Heart right ventricle (tissue), 16 donors: ENCODE measurements at regions not wholly inside any gene's neighbourhood (a gene's known extent, or its start where the extent isn't known, plus 50 kb on each side); places are given as distances from the start of the nearest gene placed in this dataset.

Source experiments
- ATAC-seq, 8 donors: fragments of 200-7000 bp; cut with Tn5 transposase; one replicate each; pipeline ENCODE4 v1.9.1; 2020; ENCODE audit warnings: mild to moderate bottlenecking in 8 of 8, moderate library complexity in 8 of 8, moderate number of reproducible peaks in 1 of 8
- DNase-seq, 2 donors: peaks; one replicate each; pipeline ENCODE4 v3.0.0-alpha.2; 2020
- H3K27ac ChIP-seq, 10 donors: fragments of 200-600 bp; sonication (generic) in 2 of 10; one replicate each; pipeline versions ENCODE4 v1.5.0 to v1.8.0; 2020 to 2022; ENCODE audit warnings: mild to moderate bottlenecking in 3 of 10
- H3K27me3 ChIP-seq, 7 donors: fragments of 200-600 bp; one replicate each; pipeline ENCODE4 v1.8.0; 2021 to 2022; ENCODE audit warnings: mild to moderate bottlenecking in 2 of 7
- H3K36me3 ChIP-seq, 9 donors: fragments of 200-600 bp; sonication (generic) in 1 of 9; one replicate each; pipeline versions ENCODE4 v1.5.0 to v1.8.0; 2020 to 2022; ENCODE audit warnings: mild to moderate bottlenecking in 2 of 9
- H3K4me1 ChIP-seq, 9 donors: fragments of 200-600 bp; sonication (generic) in 1 of 9; one replicate each; pipeline versions ENCODE4 v1.5.0 to v1.8.0; 2020 to 2022; ENCODE audit warnings: mild to moderate bottlenecking in 4 of 9
- H3K4me3 ChIP-seq, 10 donors: fragments of 200-600 bp; sonication (generic) in 2 of 10; one replicate each; pipeline versions ENCODE4 v1.5.0 to v1.8.0; 2020 to 2022; ENCODE audit warnings: mild to moderate bottlenecking in 7 of 10, moderate library complexity in 2 of 10
- H3K9me3 ChIP-seq, 11 donors: fragments of 200-600 bp in 10 of 11; sonication (generic) in 2 of 11; one replicate each; pipeline versions ENCODE4 v1.5.0 to v1.8.0; 2013 to 2022; ENCODE audit warnings: mild to moderate bottlenecking in 2 of 11, control low read depth in 1 of 11, moderate library complexity in 1 of 11
- WGBS, 2 donors: extraction: QIAGEN DNeasy Blood & Tissue Kit; methylation state at CpG; one replicate each; pipeline ENCODE4 v1.1.7; 2013; ENCODE audit warnings: inconsistent platforms in 1 of 2; 5-methylcytosine and 5-hydroxymethylcytosine counted together
- intact Hi-C, 10 donors: fragments of 100-400 bp; cut with DNase I; formaldehyde crosslinking; loops; one replicate each; pipeline versions ENCODE4 v1.11.1 to v1.14.2; 2022
- TF ChIP-seq, protein P1 (sequence below), 9 donors: fragments of 200-600 bp; sonication (generic) in 2 of 9; IDR thresholded peaks; one replicate each; pipeline versions ENCODE4 v1.5.0 to v1.8.0; 2021 to 2022; ENCODE audit warnings: antibody characterized with exemption in 9 of 9, mild to moderate bottlenecking in 5 of 9, moderate library complexity in 1 of 9
- donor health status: Arrhythmogenic right ventricular cardiomyopathy.
- donor health status: ischemic (EF 13 %, LVEDD 7.1; RV severe dilation, severe dysfunction).
- donor health status: healthy with polysubstance abuse.
- donor health status: DM: no; HTN: yes; CAD: no.
- donor health status: DM: no; HTN: no; CAD: no.
- donor health status: ischemic (EF 25% LVEDD 6.9; RV normal size, moderate dysfunction).
- donor health status: ischemic (EF 25% LVEDD 5.7; RV mildly dilated, moderate dysfunction).
- donor health status: healthy.
- donor health status: DM: yes; HTN: yes; CAD: no.
- donor health status: Ischemic cardiomyopathy.
- donor health status: ischemic (EF 35%, LVEDD 5.7; RV mildly dilated, moderate dysfunction).
- donor health status: nonischemic (EF 11% LVEDD 7.7; RV severe dilation, severe dysfunction).
- donor health status: DM: yes; HTN: yes; CAD: no.
- donor health status: PGD.
- donor health status: ischemic (EF 29% LVEDD 5.4; RV normal size, mild dysfunction).
- donor health status: nonischemic (EF 23%, LVEDD 6.1; RV moderate dilation, normal function).

DNA sequence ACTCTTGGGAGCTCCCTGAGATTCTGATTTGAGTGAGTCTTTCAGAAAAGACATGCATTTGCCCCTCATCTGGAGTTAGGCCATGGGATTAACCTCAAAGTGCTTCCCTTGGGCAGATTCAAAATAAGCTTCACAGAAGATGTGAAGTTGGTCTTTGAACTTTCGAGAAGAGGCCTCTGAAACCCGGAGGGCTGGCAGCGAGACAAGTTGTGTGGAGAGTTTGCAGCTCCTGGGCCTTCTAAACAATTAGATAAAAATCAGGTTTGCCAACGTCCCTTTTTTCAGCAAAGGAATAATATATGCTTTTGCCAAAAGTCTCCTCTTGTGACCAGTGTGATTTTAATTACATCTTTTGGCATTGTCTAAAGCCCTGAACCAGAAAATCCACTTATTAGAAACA is 489.7 kb downstream of the SOX11 start:
- H3K4me3 ChIP-seq: no peak overlapping the region
- ATAC-seq (no peak), DNase-seq (no peak)
- TF ChIP-seq, protein P1, sequence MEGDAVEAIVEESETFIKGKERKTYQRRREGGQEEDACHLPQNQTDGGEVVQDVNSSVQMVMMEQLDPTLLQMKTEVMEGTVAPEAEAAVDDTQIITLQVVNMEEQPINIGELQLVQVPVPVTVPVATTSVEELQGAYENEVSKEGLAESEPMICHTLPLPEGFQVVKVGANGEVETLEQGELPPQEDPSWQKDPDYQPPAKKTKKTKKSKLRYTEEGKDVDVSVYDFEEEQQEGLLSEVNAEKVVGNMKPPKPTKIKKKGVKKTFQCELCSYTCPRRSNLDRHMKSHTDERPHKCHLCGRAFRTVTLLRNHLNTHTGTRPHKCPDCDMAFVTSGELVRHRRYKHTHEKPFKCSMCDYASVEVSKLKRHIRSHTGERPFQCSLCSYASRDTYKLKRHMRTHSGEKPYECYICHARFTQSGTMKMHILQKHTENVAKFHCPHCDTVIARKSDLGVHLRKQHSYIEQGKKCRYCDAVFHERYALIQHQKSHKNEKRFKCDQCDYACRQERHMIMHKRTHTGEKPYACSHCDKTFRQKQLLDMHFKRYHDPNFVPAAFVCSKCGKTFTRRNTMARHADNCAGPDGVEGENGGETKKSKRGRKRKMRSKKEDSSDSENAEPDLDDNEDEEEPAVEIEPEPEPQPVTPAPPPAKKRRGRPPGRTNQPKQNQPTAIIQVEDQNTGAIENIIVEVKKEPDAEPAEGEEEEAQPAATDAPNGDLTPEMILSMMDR (IDR thresholded peaks at IDR 0.05): no peak
- H3K36me3 ChIP-seq: no peaks in the 10 kb centered on the region
- intact Hi-C loops: no loop called here
- H3K27me3 ChIP-seq: peaks cover 0 to 2% (median 0%) of the 10 kb centered on the region in 7 donors
- no peaks in the 10 kb centered on the region for H3K9me3 ChIP-seq
- WGBS, 2 donors: 47 to 55% methylated on average over 4 of the region's 4 CpGs
- H3K27ac ChIP-seq: peak overlapping the region in 4 of 10 donors; percentile 1 to 44 (median 32)
- H3K4me1 ChIP-seq: peaks cover 0 to 17% (median under 1%) of the 10 kb centered on the region in 9 donors

DNA sequence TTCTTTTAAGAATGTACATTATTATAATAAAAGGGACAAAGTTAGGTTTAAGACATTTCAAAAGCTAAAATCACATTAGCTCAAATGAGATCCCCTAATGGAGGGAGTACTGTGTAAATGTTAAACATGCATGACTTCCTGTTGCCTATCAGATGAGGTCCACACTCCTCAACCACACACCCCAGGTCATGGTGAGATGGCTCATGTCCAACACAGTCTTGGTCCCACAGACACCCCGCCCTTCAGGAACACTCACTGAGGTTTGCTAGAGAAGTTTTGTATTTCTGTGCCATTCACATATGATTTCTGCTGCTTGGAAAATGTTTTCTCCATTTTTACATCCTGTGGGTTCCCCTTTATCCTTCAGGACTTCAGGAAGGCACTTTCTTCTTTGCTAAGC is 491.0 kb downstream of the SOX11 start:
- no peak for DNase-seq
- H3K36me3 ChIP-seq: no peaks in the 10 kb centered on the region
- 85 to 96% methylated on average over 1 of the region's 1 CpG for WGBS, 2 donors
- intact Hi-C loops: no loop called here
- H3K4me1 ChIP-seq: peaks cover 0 to 23% (median 4%) of the 10 kb centered on the region in 9 donors
- H3K9me3 ChIP-seq: no peaks in the 10 kb centered on the region
- no peak for ATAC-seq
- H3K27me3 ChIP-seq: peaks cover 0 to 2% (median 0%) of the 10 kb centered on the region in 7 donors
- no peak overlapping the region for H3K27ac ChIP-seq
- TF ChIP-seq, protein P1 (IDR thresholded peaks at IDR 0.05): no peak
- no peak overlapping the region for H3K4me3 ChIP-seq

DNA sequence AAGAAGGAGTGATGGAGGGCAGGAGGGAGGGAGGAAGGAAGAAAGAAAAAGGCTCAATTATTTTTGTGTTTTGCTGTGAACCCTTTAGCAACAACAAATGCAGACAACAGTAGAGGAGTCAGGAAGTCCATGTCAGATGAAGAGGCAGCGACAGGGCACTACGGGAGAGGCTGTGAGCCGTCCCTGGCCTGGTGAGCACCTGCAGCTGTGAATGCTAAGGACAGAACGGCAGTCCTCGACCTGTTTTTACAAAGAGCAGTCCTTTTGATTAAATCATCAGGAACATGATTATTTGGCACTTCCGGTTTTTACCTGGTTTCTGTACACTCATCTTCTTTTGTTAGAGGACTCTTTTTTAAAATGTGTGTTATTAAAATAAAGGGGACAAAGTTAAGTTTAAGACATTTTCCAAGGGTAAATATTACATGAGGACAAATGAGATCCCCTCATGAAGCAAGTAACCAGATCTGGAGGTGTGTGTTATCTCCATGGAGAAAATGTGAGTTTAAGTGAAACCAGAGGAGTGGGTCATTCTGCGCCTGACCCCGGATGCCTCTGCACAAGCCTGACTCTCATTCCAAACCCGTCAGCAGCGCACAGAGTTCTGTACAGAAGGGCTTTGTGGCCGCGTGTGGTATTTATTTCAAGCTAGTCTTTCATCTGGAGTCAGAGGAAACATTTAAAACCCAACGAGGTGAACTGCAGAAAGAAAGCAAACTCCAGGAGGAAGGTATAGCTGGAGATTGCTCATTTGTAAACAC is 492.5 kb downstream of the SOX11 start:
- ATAC-seq (no peak), DNase-seq (no peak)
- 65 to 70% methylated on average over 13 of the region's 13 CpGs for WGBS, 2 donors
- TF ChIP-seq, protein P1 (IDR thresholded peaks at IDR 0.05): no peak
- Histone ChIP-seq H3K4me3 (no peak overlapping the region), H3K27ac (no peak overlapping the region), H3K36me3 (no peaks in the 10 kb centered on the region), H3K9me3 (no peaks in the 10 kb centered on the region), H3K4me1 (peaks cover 0 to 23% (median 4%) of the 10 kb centered on the region in 9 donors), H3K27me3 (peaks cover 0 to 2% (median 0%) of the 10 kb centered on the region in 7 donors)
- intact Hi-C loops: loop anchor here in 1 of 10 donors (5.0 kb wide), 1 partner anchor 222 kb away; no protein-coding TSS in a partner anchor

DNA sequence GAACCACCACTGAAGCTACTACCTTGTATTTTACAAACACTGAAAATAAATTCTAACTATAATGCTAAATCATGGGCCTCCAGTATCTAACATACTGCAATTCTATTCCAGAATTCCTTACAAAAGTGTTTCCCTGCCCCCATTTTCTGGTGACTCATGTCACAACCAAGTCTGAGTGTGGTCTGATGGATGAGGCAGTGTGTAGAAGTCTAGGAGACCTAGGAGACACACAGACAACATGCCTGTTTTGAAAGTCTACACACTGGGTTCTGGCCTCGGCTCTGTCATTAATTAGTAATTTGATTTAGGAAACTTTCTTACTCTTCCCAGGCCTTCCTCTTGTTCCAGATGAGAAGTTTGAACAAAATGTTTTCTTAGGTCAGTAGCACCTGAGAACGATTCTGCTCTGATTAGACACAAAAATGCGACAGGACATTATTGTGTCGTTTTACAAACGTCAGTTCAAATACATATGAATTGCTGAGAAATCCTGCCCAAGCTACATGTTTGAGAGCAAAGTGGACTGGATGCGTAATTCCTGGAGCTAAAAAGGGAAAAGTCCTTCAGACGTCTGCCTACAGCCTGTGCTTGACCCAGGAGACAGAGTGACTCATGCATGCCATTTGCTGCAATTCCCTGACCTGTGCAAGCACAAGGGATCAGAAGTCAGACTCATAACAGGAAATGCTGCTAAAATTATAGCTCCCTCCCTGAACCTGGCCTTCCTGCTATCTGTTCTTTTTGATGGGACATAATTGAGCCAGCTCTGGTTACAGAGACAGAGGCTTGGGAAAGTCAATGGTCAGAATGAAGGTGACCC is 494.4 kb downstream of the SOX11 start:
- Histone ChIP-seq H3K36me3 (no peaks in the 10 kb centered on the region), H3K27me3 (peaks cover 0 to 2% (median 0%) of the 10 kb centered on the region in 7 donors), H3K4me1 (peaks cover 0 to 22% (median 4%) of the 10 kb centered on the region in 9 donors), H3K27ac (peak overlapping the region in 5 of 10 donors; percentile 23 to 52 (median 49)), H3K9me3 (no peaks in the 10 kb centered on the region), H3K4me3 (no peak overlapping the region)
- intact Hi-C loops: loop anchor here in 1 of 10 donors (5.0 kb wide), 1 partner anchor 224 kb away; no protein-coding TSS in a partner anchor
- DNase-seq (peak in 1 of 2 donors; percentile 48), ATAC-seq (peak; percentile 71 to 98 (median 91))
- TF ChIP-seq, protein P1 (IDR thresholded peaks at IDR 0.05): no peak
- WGBS, 2 donors: 48 to 64% methylated on average over 7 of the region's 7 CpGs
